HAP-1 (cell line): ENCODE measurements at regions not wholly inside any gene's neighbourhood (a gene's known extent, or its start where the extent isn't known, plus 50 kb on each side); places are given as distances from the start of the nearest gene placed in this dataset.
A peak's percentile ranks its signal among the peaks of the same experiment; 100 is the strongest.

Experiments used
- DNase-seq, 2 experiments: peaks; one replicate each; pipeline ENCODE4 v3.0.0-alpha.2; 2016 to 2020; ENCODE audit warnings: low spot score in 2 of 2
- H3K27me3 ChIP-seq: fragments of 250-450 bp; sonication (Bioruptor Pico); 2 replicates; pipeline ENCODE4 v1.5.1; 2020; ENCODE audit warnings: low read depth, mild to moderate bottlenecking, moderate library complexity
- H3K36me3 ChIP-seq: fragments of 250-450 bp; sonication (Bioruptor Pico); replicated peaks from 2 replicates; pipeline ENCODE4 v1.5.1; 2020; ENCODE audit warnings: mild to moderate bottlenecking
- H3K4me1 ChIP-seq: fragments of 250-450 bp; sonication (Bioruptor Pico); 2 replicates; pipeline ENCODE4 v1.5.1; 2020; ENCODE audit warnings: mild to moderate bottlenecking
- H3K4me3 ChIP-seq: fragments of 250-450 bp; sonication (Bioruptor Pico); 2 replicates; pipeline ENCODE4 v1.5.1; 2020; ENCODE audit warnings: mild to moderate bottlenecking, moderate library complexity
- H3K9me3 ChIP-seq: fragments of 250-450 bp; sonication (Bioruptor Pico); 2 replicates; pipeline ENCODE4 v1.5.1; 2020; ENCODE audit warnings: mild to moderate bottlenecking, moderate library complexity
- in situ Hi-C: fragments of 300-500 bp; cut with MboI; formaldehyde crosslinking; loops from 3 replicates; pipeline ENCODE4 v1.14.3; 2020; ENCODE audit warnings: low sequenced_read_pairs, inconsistent platforms, mixed read lengths

DNA sequence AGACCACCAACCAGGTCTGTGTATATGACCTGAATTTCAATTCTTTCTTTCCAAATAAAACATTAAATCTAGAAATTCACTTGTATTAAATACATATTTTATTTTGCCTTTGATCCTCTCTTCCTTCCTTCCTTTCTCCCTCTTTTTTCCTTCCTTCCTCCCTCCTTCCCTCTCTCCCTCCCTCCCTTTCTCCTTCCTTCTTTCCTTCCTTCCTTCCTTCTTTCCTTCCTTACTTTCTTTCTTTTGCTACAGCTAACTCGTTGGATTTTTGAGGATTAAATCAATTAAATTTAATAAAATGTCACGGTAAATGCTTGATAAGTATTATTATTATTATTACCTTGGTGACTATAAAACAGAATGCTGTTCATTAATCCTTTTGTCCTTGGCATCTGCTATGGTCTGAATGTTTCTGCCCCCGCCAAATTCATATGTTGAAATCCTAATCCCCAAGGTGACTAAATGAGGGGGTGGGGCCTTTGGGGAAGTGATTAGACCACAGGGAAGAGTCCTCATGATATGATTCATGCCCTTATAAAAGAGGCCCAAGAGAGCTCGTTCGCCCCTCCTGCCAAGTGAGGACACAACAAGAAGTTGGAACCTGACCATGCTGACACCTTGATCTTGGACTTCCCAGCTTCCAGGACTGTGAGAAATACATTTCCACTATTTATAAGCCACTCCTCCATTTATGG is 67.6 kb upstream of the BTBD3 start:
- in situ Hi-C loops = loop anchor here (25.0 kb wide), 1 partner anchor 87 kb away; no protein-coding TSS in a partner anchor
- Histone ChIP-seq H3K4me3 (no peak overlapping the region), H3K27me3 (no peaks in the 10 kb centered on the region), H3K36me3 (no peaks in the 10 kb centered on the region), H3K9me3 (no peaks in the 10 kb centered on the region), H3K4me1 (peaks cover 20% of the 10 kb centered on the region)
- peak; percentile 45 to 63 for DNase-seq

DNA sequence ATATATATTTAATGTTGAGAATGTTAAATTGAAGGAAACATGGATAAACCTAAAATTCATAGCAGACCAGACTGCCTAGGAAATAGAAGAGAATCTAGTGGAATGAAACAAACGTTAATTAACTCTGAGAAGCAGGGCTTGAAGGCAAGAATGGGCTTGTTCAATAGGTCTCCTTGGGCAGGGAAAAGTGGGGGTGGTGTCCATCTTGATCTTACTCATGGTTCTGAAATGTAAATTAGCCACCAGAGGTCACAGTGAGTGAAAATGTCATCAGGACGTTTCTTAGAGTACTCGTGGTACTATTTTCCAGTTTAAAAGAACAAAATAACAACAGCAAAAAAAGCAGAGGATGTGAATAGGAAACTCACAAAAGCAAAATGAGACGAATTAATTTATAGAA is 66.8 kb upstream of the BTBD3 start:
- H3K4me1 ChIP-seq = peaks cover 20% of the 10 kb centered on the region
- no peaks in the 10 kb centered on the region for H3K27me3 ChIP-seq
- no peak overlapping the region for H3K4me3 ChIP-seq
- no peaks in the 10 kb centered on the region for H3K36me3 ChIP-seq
- no peak for DNase-seq
- H3K9me3 ChIP-seq = no peaks in the 10 kb centered on the region
- in situ Hi-C loops = no loop called here

DNA sequence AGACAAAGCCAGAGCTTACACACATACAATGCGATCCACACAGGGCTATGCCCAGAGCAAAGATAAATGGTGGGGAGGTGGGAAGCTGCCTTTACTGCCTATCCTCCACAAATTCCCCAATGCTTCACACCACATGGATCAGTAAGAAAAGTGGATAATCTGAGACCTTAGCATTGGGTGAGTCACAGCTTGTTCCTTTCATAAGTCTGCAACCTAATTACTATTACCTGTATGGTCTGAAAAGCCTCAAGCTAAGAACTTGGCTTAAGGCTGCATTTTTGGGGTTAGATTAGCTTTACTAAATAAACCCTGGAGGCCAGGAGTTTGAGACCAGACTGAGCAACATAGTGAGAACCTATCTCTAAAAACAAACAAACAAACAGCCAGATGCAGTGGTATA is 66.0 kb upstream of the BTBD3 start:
- Histone ChIP-seq H3K27me3 (no peaks in the 10 kb centered on the region), H3K9me3 (no peaks in the 10 kb centered on the region), H3K4me1 (peaks cover 20% of the 10 kb centered on the region), H3K4me3 (no peak overlapping the region), H3K36me3 (no peaks in the 10 kb centered on the region)
- in situ Hi-C loops = no loop called here
- DNase-seq = no peak

DNA sequence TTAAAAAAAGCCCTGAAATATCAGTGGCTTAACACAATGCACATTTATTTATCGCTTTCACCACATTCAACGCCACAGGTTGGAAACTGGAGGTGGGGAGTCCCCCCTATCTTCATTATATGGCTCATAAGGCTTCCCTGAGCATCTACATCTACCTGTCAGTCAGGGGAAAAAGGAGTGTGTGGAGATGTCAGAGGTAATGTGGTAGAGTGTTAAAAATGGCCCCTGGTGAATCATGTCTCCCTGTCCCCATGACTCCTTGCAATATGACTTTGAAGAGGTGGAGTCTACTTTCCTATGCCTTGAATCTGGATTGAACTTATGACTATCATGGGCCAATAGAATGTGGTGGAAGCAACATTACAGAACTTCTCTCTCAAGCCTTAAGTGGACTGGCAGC is 65.5 kb upstream of the BTBD3 start:
- Histone ChIP-seq H3K9me3 (no peaks in the 10 kb centered on the region), H3K36me3 (no peaks in the 10 kb centered on the region), H3K4me3 (no peak overlapping the region), H3K27me3 (no peaks in the 10 kb centered on the region), H3K4me1 (peaks cover 20% of the 10 kb centered on the region)
- in situ Hi-C loops = no loop called here
- no peak for DNase-seq

DNA sequence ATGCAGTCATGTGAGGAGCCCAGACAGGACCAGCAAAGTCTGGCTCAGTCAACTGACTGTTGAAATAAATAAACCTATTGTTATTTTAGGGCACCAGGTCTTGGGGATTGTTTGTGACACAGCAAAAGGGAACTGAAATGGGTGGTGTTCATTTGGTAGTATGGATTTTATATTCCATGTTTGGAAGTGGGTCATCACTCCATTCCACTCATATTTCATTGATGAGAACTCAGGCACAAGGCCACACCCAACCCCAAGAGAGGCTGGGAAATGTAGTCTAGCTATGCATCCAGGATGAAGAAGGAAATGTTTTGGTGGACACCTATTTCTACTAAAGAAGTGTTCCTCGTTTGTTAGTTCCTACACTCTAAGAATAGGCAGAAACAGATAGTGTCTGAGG is 64.9 kb upstream of the BTBD3 start:
- Histone ChIP-seq H3K9me3 (no peaks in the 10 kb centered on the region), H3K4me3 (no peak overlapping the region), H3K4me1 (peaks cover 20% of the 10 kb centered on the region), H3K27me3 (no peaks in the 10 kb centered on the region), H3K36me3 (no peaks in the 10 kb centered on the region)
- in situ Hi-C loops = no loop called here
- no peak for DNase-seq

DNA sequence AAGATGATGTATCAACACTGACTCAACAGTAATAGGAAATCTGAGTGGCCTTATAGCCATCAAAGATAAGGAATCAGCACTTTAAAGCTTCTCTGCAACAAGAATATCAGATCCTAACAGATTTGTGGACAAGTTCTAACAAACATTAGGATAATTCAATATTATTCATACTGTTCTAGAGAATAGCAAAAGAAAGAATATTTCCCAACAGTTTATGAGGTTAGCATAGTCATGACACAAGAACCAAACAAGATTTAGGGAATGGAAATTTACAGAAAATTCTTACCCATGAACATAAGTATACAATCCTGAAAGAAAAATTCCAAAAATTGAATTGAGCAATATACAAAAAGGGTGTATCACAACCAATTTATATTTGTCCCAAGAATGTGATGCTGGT is 64.3 kb upstream of the BTBD3 start:
- in situ Hi-C loops = no loop called here
- Histone ChIP-seq H3K4me1 (peaks cover 20% of the 10 kb centered on the region), H3K27me3 (no peaks in the 10 kb centered on the region), H3K36me3 (no peaks in the 10 kb centered on the region), H3K9me3 (no peaks in the 10 kb centered on the region), H3K4me3 (no peak overlapping the region)
- no peak for DNase-seq

DNA sequence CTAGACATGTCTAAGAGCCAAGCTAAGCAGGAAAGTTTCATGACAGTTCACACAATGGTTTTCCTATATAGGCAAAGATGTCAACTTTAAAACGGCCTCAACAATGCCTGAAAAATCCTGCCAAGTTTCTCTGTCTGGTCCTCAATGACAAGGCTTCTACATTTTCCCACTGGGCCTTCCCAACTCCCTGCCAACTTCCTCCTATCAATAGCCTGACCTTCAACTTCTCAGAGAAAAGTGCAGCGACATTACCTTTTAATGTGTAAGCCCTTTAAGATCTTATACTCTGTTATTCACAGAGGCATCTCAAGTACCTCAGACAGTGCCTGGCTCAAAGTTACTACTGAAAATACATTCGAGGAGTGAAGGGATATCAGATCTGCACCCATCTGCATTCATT is 56.2 kb upstream of the BTBD3 start:
- H3K27me3 ChIP-seq = peaks cover 5% of the 10 kb centered on the region; the same call in 1 of the 2 replicates
- no peaks in the 10 kb centered on the region for H3K9me3 ChIP-seq
- in situ Hi-C loops = no loop called here
- no peak overlapping the region for H3K4me3 ChIP-seq
- H3K36me3 ChIP-seq = no peaks in the 10 kb centered on the region
- DNase-seq = no peak
- peaks cover 7% of the 10 kb centered on the region for H3K4me1 ChIP-seq

DNA sequence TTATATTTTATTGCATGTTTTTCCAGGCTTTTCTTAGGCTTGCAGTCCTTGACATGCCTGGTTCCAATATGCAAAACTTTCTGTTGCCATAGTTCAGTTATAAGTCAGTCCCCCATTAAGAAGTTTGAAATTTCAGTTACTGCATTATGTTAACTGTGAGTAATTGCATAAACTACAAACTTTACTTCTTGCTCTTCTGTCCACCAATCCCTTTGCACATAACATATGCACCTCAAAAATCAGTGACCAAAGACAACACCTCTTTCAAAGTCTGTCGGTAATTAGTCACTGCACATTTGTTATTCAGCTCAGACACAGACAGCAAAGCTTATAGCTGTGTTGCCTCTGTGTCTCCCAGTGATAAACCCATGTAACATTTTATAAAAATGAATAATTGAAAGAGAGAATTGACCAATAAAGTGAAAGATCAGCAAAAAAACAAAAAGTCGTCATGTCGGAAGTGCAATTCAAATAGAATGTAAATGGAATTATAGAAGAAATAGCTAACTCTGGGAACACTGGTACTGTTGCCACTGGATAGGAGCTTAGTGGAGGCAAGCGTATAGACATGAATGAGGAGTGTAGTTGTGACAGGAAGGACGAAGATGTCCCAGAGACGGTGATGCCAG is 50.3 kb upstream of the BTBD3 start:
- H3K4me1 ChIP-seq = peaks cover 28% of the 10 kb centered on the region
- H3K36me3 ChIP-seq = no peaks in the 10 kb centered on the region
- no peak for DNase-seq
- H3K27me3 ChIP-seq = no peaks in the 10 kb centered on the region
- H3K4me3 ChIP-seq = no peak overlapping the region
- in situ Hi-C loops = no loop called here
- H3K9me3 ChIP-seq = no peaks in the 10 kb centered on the region
